HepG2 (cell line): ENCODE measurements at regions not wholly inside any gene's neighbourhood (a gene's known extent, or its start where the extent isn't known, plus 50 kb on each side); places are given as distances from the start of the nearest gene placed in this dataset.

Source experiments
- CTCF ChIP-seq: sonication (generic); formaldehyde crosslinking; IDR thresholded peaks from 2 replicates; pipeline ENCODE4 v1.5.0; 2020; ENCODE audit warnings: mild to moderate bottlenecking, missing genetic modification reagents, moderate library complexity
- GABPB1 ChIP-seq: IDR thresholded peaks from 2 replicates; pipeline ENCODE4 v1.6.1; 2016; ENCODE audit warnings: mild to moderate bottlenecking, missing genetic modification reagents, moderate library complexity, missing compliant biosample characterization
- GLMP ChIP-seq: sonication (generic); formaldehyde crosslinking; IDR thresholded peaks from 2 replicates; pipeline ENCODE4 v1.9.0; 2021; ENCODE audit warnings: missing genetic modification reagents, mild to moderate bottlenecking, borderline replicate concordance
- PHF21A ChIP-seq: sonication (generic); formaldehyde crosslinking; IDR thresholded peaks from 2 replicates; pipeline ENCODE4 v1.5.0; 2020; ENCODE audit warnings: mild to moderate bottlenecking, missing genetic modification reagents
- POLR2AphosphoS2 ChIP-seq: IDR thresholded peaks from 2 replicates; pipeline ENCODE4 v1.6.1; 2011; ENCODE audit warnings: low read depth, low read length, improper control_type of control experiment
- SETDB1 ChIP-seq: sonication (generic); formaldehyde crosslinking; IDR thresholded peaks from 2 replicates; pipeline ENCODE4 v1.5.1; 2020; ENCODE audit warnings: missing genetic modification reagents, mild to moderate bottlenecking, borderline replicate concordance
- SP1 ChIP-seq, 2 experiments: fragments of 450-650 bp in 1 of 2; sonication (generic) in 1 of 2; formaldehyde crosslinking in 1 of 2; IDR thresholded peaks; 2 replicates each; pipeline versions ENCODE4 v1.4.0 to v1.6.1; 2016 to 2020; ENCODE audit warnings: missing genetic modification reagents in 1 of 2
- TF ChIP-seq, protein P1 (sequence below): sonication (generic); formaldehyde crosslinking; IDR thresholded peaks from 2 replicates; pipeline ENCODE4 v1.9.0; 2021; ENCODE audit warnings: missing genetic modification reagents, borderline replicate concordance
- TF ChIP-seq, protein P2 (sequence below): sonication (generic); formaldehyde crosslinking; IDR thresholded peaks from 2 replicates; pipeline ENCODE4 v1.8.1; 2023; ENCODE audit warnings: missing genetic modification reagents, inconsistent platforms, borderline replicate concordance

GRCh38 chr3:4053975-4054374 is 249.2 kb upstream of the SETMAR start:
- TF ChIP-seq SP1 (IDR thresholded peaks at IDR 0.05) (no peak), SP1 (CRISPR knock-in tag; IDR thresholded peaks at IDR 0.05) (no peak), GLMP (no peak), POLR2AphosphoS2 (no peak), GABPB1 (no peak), SETDB1 (CRISPR knock-in tag) (no peak), CTCF (CRISPR knock-in tag) (no peak), PHF21A (CRISPR knock-in tag) (no peak)
- TF ChIP-seq, protein P1, sequence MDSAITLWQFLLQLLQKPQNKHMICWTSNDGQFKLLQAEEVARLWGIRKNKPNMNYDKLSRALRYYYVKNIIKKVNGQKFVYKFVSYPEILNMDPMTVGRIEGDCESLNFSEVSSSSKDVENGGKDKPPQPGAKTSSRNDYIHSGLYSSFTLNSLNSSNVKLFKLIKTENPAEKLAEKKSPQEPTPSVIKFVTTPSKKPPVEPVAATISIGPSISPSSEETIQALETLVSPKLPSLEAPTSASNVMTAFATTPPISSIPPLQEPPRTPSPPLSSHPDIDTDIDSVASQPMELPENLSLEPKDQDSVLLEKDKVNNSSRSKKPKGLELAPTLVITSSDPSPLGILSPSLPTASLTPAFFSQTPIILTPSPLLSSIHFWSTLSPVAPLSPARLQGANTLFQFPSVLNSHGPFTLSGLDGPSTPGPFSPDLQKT (CRISPR knock-in tag), result no peak
- TF ChIP-seq, protein P2, sequence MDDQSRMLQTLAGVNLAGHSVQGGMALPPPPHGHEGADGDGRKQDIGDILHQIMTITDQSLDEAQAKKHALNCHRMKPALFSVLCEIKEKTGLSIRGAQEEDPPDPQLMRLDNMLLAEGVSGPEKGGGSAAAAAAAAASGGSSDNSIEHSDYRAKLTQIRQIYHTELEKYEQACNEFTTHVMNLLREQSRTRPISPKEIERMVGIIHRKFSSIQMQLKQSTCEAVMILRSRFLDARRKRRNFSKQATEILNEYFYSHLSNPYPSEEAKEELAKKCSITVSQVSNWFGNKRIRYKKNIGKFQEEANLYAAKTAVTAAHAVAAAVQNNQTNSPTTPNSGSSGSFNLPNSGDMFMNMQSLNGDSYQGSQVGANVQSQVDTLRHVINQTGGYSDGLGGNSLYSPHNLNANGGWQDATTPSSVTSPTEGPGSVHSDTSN (CRISPR knock-in tag), result no peak
